Loucy (cell line): ENCODE measurements at regions not wholly inside any gene's neighbourhood (a gene's known extent, or its start where the extent isn't known, plus 50 kb on each side); places are given as distances from the start of the nearest gene placed in this dataset.

Source experiments
- CTCF ChIP-seq: fragments of 200-600 bp; sonication (generic); conservative IDR thresholded peaks from 2 replicates; pipeline ENCODE4 v1.5.1; 2014; ENCODE audit warnings: mild to moderate bottlenecking, antibody characterized with exemption, low read length
- EZH2phosphoT487 ChIP-seq: fragments of 200-600 bp; IDR thresholded peaks from 2 replicates; pipeline ENCODE4 v1.6.1; 2018; ENCODE audit warnings: antibody characterized with exemption, mild to moderate bottlenecking, moderate library complexity, borderline replicate concordance

- no peak for TF ChIP-seq CTCF
- no peak for TF ChIP-seq EZH2phosphoT487
Observed at GRCh38 chr17:34699181-34699580, 119.8 kb downstream of the TMEM132E start.
